ENCODE measurements at regions not wholly inside any gene's neighbourhood (a gene's known extent, or its start where the extent isn't known, plus 50 kb on each side); places are given as distances from the start of the nearest gene placed in this dataset.

DNA sequence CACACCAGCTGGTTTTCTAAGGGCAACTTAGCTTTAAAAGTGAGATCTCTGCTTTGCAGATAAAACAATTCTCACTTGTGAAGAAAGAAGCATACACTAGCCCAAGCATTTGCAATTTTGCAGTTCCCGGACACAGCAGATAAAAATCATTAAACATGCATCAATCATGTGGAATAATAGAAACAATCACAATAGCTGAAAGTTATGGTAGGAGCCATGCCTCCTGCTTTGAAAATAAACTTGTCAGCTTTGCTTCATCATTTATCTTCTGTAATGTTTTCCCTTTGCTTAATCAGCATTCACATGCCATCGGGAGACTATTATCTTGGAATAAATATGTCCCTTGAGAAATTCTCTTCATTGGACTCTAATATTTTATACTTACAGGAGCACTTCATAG lies 60.3 kb upstream of the DAB2 start:
- Histone ChIP-seq H3K4me1 (ENCODE audit: insufficient read depth, low read length) (no peaks in the 10 kb centered on the region), H3K4me3 (ENCODE audit: low read length) (no peak overlapping the region), H3K27me3 (ENCODE audit: insufficient read depth, low read length) (no peaks in the 10 kb centered on the region), H2AFZ (ENCODE audit: low read depth, low read length) (no peak overlapping the region), H3K9me3 (ENCODE audit: low read length) (no peaks in the 10 kb centered on the region), H3K36me3 (ENCODE audit: insufficient read depth, low read length) (no peaks in the 10 kb centered on the region)

DNA sequence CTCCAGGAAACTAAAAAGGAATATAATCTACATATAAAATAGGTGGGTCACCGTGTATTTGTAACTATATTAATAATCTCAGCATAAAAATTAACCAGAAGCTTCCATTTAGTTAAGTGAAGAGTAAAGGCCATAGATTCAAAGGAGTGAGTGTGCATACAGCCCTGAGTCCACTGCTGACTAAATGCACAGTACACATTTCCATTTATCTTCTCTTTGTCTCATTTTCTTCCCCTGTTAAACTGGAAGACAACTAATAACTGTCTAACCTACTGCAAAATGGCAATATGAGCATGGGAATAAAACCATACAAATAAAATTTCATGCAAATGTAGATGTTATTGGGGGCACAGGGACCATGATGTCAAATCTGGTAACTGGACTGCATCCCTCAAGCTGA lies 59.9 kb upstream of the DAB2 start:
- no peak overlapping the region for H3K4me3 ChIP-seq (ENCODE audit: low read length)
- H3K27me3 ChIP-seq (ENCODE audit: insufficient read depth, low read length), result no peaks in the 10 kb centered on the region
- no peaks in the 10 kb centered on the region for H3K36me3 ChIP-seq (ENCODE audit: insufficient read depth, low read length)
- H3K4me1 ChIP-seq (ENCODE audit: insufficient read depth, low read length), result no peaks in the 10 kb centered on the region
- no peak overlapping the region for H2AFZ ChIP-seq (ENCODE audit: low read depth, low read length)
- no peaks in the 10 kb centered on the region for H3K9me3 ChIP-seq (ENCODE audit: low read length)

DNA sequence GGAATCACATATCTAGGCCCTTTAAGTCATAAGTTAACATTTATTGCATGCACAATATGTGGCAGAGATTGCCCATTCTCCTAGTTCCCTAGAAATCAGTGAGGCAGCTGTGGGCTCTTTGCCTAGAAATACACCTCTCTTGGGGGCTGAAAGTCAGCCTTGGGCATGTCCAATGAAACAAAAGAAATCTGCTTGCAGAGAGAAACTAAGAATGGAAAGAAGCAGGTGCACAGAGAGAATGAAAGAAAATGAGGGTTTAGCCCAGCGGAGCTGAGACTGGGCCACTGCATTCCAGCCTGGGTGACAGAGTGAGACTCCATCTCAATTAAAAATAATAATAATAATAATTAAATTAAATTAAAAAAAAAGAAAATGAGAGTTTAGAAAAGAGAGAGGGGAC lies 57.3 kb upstream of the DAB2 start:
- no peaks in the 10 kb centered on the region for H3K36me3 ChIP-seq (ENCODE audit: insufficient read depth, low read length)
- H3K4me1 ChIP-seq (ENCODE audit: insufficient read depth, low read length), result no peaks in the 10 kb centered on the region

DNA sequence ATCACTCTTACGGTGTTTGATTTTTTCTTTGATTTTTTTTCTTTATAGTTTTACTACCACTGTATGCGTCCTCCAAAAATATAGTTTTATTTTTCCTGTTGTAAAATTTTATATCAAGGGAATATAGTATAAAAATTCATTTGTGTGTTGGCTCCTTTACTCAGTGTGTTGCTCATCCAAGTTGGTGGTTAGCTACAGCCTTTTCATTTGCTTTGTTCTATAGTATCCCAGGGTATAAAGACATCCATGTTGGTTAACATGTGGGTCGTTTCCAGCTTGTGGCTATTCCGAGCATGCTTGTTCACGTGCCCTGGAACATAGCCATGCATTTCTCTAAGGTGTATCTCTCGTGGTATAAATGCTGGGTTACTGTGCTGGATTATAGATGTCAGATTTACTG lies 54.8 kb upstream of the DAB2 start:
- Histone ChIP-seq H3K27me3 (ENCODE audit: insufficient read depth, low read length) (no peaks in the 10 kb centered on the region), H3K4me3 (ENCODE audit: low read length) (no peak overlapping the region), H3K36me3 (ENCODE audit: insufficient read depth, low read length) (no peaks in the 10 kb centered on the region), H3K4me1 (ENCODE audit: insufficient read depth, low read length) (peaks cover 3% of the 10 kb centered on the region), H3K9me3 (ENCODE audit: low read length) (no peaks in the 10 kb centered on the region), H2AFZ (ENCODE audit: low read depth, low read length) (no peak overlapping the region)

More for the DNA sequence above, 57.3 kb upstream of the DAB2 start:
- no peak overlapping the region for H3K4me3 ChIP-seq (ENCODE audit: low read length)
- no peak overlapping the region for H2AFZ ChIP-seq (ENCODE audit: low read depth, low read length)
- H3K9me3 ChIP-seq (ENCODE audit: low read length), result no peaks in the 10 kb centered on the region
- no peaks in the 10 kb centered on the region for H3K27me3 ChIP-seq (ENCODE audit: insufficient read depth, low read length)

DNA sequence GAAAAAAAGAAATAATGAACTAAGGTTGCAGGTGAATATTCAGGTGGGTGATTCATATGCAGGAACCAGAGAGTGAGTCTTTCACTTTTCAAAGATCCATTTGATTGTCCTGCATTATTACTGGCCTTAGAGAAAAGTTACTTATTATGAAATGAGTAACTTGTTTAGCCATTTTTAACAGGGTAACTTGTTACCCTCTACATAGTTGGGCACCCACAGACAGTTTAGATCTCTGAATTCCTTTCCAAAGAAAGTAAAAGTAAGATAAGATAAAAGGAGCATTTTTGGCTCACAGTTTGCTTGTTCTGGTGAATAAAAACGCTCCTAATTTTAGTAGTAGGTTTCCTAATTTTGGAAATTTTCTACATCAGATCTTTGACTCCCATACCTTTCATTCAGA lies 54.1 kb upstream of the DAB2 start:
- H3K36me3 ChIP-seq (ENCODE audit: insufficient read depth, low read length), result no peaks in the 10 kb centered on the region
- no peaks in the 10 kb centered on the region for H3K9me3 ChIP-seq (ENCODE audit: low read length)
- no peak overlapping the region for H3K4me3 ChIP-seq (ENCODE audit: low read length)
- no peaks in the 10 kb centered on the region for H3K27me3 ChIP-seq (ENCODE audit: insufficient read depth, low read length)
- no peak overlapping the region for H2AFZ ChIP-seq (ENCODE audit: low read depth, low read length)
- peaks cover 3% of the 10 kb centered on the region for H3K4me1 ChIP-seq (ENCODE audit: insufficient read depth, low read length)

DNA sequence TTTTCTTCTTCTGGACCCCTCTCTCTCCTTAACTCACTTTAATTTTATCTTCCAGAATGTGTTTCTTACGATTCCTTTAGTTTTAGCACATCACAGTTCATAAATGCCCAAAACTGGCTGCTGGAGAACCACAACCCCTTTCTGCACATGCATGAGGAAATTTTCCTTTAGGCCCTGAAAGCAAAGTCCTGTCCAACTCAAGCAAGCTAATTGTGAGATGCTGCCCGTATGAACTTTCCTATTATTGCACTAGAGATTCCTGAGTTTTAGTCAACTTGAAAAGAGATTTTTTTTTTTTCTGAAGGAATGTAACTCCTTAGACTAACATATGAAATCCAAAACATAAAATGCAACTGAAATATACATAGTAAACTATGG lies 52.1 kb upstream of the DAB2 start:
- Histone ChIP-seq H3K9me3 (ENCODE audit: low read length) (no peaks in the 10 kb centered on the region), H3K27me3 (ENCODE audit: insufficient read depth, low read length) (no peaks in the 10 kb centered on the region), H3K36me3 (ENCODE audit: insufficient read depth, low read length) (no peaks in the 10 kb centered on the region), H3K4me1 (ENCODE audit: insufficient read depth, low read length) (peaks cover 3% of the 10 kb centered on the region), H2AFZ (ENCODE audit: low read depth, low read length) (peak overlapping the region; percentile 39), H3K4me3 (ENCODE audit: low read length) (no peak overlapping the region)

DNA sequence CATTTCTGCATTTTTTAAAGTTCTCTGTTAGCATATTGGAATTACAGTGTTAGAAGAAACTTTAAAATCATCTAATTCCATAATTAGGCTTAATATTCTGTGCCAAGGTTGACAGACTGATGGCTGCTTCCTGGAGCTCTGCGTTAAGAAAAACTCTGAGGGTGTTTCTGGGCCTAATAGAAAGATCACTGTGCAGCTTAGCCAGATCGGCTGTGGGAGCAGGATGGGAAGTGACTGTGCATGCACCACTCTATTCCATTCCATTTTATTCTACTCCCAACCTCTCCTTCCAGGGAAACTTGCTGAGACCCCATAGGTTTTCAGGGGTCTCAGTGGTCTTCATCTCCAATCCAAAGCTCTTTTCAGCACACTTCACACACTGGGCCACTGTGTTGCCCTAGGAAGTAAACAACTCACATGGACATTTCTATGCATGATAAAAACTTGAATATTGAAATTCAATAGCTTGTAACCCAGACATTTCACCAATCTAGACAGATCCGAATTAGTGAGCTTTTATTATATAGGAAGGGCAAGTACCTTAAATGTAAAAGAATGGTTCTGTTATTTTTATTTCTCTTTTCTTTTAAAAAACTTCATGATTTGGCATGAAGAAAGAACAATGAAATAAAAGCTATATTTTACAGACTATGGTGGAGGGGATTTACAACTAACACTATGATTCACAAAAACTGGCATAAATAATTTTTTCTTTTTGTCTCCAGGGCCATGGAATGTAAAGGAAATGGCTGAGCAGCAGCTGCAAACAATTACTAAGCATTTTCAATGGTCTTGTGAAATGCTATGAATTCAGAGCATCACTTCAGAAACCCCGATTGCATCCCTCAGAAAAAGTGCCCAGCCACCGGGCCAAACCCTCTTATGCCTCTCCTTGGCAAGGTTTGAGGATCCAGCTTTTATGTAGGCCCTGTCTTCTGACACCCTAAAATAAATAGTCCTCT lies 51.4 kb upstream of the DAB2 start:
- Histone ChIP-seq H2AFZ (ENCODE audit: low read depth, low read length) (peak overlapping the region; percentile 39), H3K36me3 (ENCODE audit: insufficient read depth, low read length) (no peaks in the 10 kb centered on the region), H3K4me3 (ENCODE audit: low read length) (no peak overlapping the region), H3K27me3 (ENCODE audit: insufficient read depth, low read length) (no peaks in the 10 kb centered on the region), H3K9me3 (ENCODE audit: low read length) (no peaks in the 10 kb centered on the region), H3K4me1 (ENCODE audit: insufficient read depth, low read length) (peaks cover 3% of the 10 kb centered on the region)

DNA sequence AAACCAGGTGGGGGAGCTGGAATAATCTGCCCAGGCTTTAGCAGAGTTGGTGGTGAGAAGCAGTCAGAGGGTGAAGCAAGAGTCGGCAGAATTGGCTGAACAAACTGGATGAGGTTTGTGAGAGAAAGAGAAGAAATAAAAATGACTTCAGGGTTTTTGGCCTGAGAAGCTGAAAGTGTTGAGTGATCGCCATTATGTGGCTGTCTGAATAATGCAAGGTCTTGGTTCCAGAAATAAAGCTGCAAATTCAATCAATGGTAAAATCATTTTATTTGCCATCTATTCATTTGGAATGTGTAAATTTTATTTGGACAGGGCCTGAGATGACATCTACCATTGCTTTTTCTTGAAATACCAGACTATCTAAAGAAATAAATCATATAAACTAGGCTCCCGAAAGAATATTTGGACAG lies 50.4 kb upstream of the DAB2 start:
- no peaks in the 10 kb centered on the region for H3K27me3 ChIP-seq (ENCODE audit: insufficient read depth, low read length)
- H3K36me3 ChIP-seq (ENCODE audit: insufficient read depth, low read length), result no peaks in the 10 kb centered on the region
- peaks cover 3% of the 10 kb centered on the region for H3K4me1 ChIP-seq (ENCODE audit: insufficient read depth, low read length)
- no peaks in the 10 kb centered on the region for H3K9me3 ChIP-seq (ENCODE audit: low read length)
- H3K4me3 ChIP-seq (ENCODE audit: low read length), result no peak overlapping the region
- H2AFZ ChIP-seq (ENCODE audit: low read depth, low read length), result no peak overlapping the region
